Jurkat, Clone E6-1 (cell line): ENCODE measurements at regions not wholly inside any gene's neighbourhood (a gene's known extent, or its start where the extent isn't known, plus 50 kb on each side); places are given as distances from the start of the nearest gene placed in this dataset.
"Not testable (repeated sequence)": the region's sequence is repeated elsewhere in the genome, so short reads cannot be mapped to it uniquely, and the experiment has no call there.

Experiments used
- DNase-seq: peaks from one replicate; pipeline ENCODE4 v3.0.0-alpha.2; 2011; ENCODE audit warnings: low read depth, low spot score
- H3K4me3 ChIP-seq: 2 replicates; pipeline ENCODE4 v1.5.1; 2011; ENCODE audit warnings: mild to moderate bottlenecking, low read length, control low read depth, moderate library complexity

DNA sequence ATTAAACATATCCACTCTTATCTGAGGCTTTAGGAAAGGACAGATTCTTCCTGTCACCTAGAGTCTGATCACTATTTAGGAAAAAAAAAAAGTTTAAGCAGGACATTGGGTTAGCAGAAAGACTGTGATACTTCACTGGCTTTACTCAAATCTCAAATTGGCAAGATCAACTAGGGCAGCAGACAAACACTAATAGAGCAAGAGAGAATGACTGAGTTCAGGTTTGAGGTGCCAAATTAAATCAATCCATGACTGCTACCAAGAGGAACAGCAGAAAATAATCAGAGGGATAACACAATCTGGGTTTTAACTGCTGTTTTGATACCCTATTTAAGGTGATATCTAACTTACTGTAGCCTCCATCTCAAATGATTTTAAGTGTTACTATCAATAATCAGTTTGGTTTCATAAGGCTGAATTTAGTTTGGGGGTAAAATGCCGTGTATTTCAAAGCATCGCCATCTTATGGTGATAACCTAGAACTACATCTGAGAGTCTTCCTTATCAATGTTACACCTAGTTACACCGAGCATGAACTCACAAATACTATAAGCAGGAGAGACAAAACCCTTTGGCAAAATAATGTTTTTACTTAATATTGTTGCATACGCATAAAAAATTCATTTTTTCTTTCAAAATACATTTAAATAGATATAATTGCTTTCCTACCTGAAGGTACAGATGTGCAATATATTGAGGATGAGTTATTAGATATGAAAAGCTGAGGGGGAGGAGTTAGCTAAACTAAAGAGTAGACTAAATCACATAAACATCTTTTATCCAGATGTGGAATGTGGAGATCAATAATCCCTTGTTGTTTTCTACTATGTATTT is 286.4 kb upstream of the CDH12 start:
- DNase-seq: peak; percentile 35
- no peak overlapping the region for H3K4me3 ChIP-seq

DNA sequence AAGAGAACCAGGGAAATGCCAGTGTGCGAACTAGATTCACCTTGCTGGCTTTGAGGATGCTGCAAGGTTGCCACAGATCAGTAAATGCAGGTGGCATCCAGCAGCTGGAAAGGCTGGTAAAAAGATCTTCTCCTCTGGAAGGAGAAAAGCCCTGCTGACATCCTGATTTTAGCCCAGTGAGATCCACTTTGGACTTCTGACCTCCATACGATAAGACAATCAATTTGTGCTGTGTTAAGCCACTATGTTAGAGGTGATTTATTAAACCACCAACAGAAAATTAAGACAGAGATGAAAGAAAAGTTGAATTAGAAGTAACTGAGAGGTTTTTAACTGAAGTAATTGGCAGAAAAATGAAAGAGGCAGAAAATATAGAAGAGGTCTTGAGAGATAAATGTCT is 283.8 kb upstream of the CDH12 start:
- DNase-seq: no peak
- H3K4me3 ChIP-seq: no peak overlapping the region

DNA sequence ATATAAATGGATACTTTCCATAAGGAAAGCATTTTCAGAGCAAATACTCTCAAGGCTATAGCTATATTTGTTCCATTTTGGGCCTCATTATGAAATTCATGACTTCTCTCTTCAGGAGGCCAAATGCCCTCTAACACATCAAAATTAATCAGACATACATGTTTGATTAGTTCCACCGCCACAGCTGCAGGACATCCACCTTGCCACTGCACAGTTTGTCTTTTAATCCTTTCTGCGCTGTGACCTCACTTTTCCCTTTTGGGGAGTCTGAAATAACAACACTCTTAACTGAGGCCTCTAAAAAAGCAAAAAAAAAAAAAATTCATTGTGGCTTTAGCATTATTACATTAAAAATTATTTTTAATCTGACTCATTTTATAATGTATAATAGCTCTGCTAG is 279.1 kb upstream of the CDH12 start:
- H3K4me3 ChIP-seq: no peak overlapping the region
- no peak for DNase-seq

DNA sequence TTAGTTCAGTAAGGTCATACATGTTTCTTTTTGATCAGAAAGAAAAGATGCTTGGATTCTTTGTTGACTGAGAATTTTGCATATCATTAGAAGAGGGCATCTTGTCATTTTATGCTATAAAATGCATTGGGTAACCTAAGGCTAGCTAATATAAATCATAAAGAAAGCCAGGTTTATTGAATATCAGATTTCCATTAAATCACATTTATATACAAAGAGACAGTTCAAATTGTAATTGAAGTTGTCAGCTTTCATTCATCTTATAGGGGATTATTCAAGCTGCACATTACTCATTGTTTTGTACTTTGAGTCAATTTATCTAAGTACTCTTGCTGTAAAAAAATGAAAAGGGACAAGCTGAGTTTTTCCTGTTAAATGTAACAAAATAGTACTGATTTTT is 259.1 kb upstream of the CDH12 start:
- H3K4me3 ChIP-seq: no peak overlapping the region
- no peak for DNase-seq

DNA sequence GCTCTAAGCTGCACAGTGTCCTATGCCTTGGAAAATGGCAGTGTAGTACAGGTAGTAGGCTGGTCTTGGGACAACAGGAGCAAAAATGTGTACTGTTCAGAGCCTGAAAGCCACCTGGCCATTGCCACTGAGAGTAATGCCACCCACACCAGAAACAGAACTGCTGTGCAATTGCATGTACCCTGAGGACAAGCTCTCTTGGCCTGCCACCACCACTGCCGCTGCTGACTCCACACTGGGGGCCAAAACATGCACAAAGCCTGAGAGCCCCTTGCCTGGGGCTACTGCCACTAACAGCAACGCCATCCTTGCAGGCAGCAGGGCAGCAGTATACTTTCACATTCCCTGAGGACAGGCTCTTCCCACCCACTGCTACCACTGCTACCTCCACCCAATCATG is 251.9 kb upstream of the CDH12 start:
- no peak for DNase-seq
- H3K4me3 ChIP-seq: no peak overlapping the region

DNA sequence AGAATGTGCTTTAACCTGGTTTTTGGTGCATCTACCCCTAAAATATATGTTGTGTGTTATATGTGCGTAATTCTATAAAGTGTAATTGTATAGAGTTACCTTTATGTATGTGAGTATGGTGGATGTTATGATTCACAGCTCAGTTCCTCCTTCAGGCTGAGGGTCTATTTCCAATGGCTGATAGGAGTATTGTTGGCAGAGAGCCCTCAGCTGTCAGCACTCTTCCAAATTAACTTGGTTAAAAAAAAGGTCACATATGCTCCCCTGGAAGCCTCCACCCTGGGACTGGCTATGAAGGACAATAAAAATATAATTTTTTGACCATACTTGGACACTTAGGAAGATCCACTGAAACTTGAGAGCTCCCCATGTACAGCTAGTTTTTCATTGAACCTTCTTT is 250.4 kb upstream of the CDH12 start:
- no peak overlapping the region for H3K4me3 ChIP-seq
- DNase-seq: no peak

DNA sequence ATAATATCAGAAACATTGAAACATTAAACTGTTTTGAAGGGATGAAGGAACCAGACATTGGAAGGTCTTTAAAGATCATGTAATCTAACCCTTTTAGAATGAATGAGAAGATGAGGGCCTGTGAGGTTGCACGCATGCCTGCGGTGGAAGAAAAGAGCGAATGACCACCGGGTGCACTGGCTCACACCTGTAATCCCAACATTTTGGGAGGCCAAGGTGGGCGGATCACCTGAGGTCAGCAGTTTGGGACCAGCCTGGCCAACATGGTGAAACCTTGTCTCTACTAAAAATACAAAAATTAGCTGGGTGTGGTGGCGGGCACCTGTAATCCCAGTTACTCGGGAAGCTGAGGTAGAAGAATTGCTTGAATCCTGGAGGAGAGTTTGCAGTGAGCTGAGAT is 242.3 kb upstream of the CDH12 start:
- H3K4me3 ChIP-seq, DNase-seq: not testable (repeated sequence)

DNA sequence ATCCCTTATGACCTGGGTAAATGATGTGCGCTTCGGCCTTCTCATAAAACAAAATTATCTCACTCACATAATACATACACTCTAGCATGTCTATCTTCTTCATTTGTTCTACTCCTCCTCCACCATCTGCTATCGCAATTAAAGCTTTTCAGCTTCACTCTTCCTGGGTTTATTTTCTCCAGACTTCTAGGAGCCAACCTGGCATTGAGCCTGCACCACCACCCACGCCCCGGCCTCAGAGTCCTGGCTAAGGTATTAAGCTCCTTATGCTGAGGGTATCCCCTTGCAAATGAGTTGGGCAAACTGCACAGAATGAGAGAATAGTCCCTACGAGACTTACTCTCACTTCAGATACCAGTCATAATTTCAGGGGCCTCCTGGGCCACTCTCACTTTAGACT is 236.1 kb upstream of the CDH12 start:
- H3K4me3 ChIP-seq: no peak overlapping the region
- DNase-seq: no peak

DNA sequence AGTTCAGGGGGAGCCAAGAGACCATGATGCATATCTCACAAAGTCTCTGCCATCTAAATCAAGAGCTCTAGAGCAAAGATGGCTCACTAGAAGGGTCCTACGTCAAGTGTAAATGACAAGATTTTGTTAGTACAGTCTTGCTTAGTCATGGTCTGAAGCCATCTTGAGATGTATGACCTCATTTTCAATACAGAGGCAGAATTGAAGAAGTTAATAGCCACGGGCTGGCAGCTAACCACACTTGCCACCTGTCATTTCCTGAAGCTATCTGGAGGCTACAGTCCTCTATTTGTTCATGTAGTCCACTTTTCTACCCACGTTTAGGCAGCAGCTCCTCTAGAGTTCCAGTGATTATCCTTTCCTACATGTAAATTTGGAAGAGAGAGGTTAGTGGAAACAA is 231.7 kb upstream of the CDH12 start:
- DNase-seq: peak; percentile 14
- no peak overlapping the region for H3K4me3 ChIP-seq

DNA sequence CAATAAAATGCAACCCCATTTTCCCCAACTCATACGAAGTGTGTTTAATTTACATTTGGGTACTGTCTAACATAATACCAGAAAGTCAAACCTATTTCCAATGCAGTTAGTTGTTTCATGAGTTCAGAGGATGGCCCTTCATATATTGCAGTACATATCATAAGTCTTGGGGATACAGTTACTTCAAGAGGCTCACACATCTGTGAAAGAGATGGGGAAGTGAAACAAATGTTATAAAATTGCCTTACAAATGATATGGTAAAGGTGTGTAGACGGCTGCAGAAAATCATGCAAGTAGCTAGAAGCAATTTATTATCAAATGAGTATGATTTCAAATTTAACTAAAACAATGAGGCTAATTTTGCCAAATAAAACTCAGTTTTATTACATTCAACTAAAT is 219.0 kb upstream of the CDH12 start:
- DNase-seq: no peak
- H3K4me3 ChIP-seq: no peak overlapping the region

DNA sequence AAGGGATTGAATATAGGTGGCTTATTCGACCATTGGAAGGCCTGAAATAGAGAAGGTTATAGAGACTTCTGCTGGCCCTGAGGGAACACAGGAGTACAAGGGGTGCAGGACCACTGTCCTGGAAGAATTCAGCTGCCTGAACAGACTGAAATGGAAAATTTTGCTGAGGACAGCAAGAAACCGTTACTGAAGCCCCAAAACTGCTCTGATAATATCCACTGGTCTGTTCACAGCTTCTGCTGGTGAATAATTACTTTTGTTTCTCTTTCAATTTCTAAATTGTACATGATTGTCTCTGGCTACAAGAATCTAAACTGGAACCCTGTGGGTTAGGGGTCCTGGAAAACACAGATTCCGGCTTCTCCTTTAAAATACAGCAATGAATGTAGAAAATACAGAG is 218.5 kb upstream of the CDH12 start:
- no peak overlapping the region for H3K4me3 ChIP-seq
- no peak for DNase-seq

DNA sequence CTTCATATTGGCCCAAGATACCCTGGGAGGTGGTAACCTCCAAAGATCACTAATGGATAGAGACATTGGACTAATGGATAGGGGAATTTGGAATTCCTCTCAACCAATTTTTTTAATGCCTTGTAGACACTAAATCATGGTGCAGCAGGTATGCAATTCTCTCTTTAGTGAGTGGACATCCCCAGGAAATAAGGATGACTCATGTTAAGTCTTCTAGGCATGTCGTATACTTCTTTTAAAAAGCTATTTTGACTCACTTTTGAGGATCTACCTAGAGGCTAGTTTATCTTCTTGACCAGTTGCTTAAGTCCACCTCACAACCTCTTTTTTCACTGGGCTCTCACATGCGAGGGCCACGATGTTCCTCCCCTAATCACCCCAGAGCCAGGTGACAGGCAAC is 211.6 kb upstream of the CDH12 start:
- no peak for DNase-seq
- no peak overlapping the region for H3K4me3 ChIP-seq

DNA sequence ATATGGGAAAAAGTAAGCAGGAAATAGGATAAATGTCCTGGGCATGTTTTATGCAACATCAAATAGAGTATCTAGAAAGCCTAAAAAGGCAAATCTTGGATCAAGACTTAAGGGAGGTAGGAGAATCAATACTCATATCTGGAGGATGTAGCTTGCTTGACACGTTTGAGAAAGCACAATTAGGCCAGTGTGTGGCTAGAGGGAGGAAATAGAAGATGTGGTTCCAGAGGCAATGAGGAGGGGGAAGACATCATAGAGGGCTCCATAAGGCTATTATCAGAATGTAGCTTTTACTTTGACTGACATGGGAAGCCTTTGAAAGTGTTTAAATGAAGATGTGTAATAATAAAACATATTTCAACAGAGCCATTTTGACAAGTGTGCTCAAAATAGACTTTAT is 200.7 kb upstream of the CDH12 start:
- DNase-seq: no peak

DNA sequence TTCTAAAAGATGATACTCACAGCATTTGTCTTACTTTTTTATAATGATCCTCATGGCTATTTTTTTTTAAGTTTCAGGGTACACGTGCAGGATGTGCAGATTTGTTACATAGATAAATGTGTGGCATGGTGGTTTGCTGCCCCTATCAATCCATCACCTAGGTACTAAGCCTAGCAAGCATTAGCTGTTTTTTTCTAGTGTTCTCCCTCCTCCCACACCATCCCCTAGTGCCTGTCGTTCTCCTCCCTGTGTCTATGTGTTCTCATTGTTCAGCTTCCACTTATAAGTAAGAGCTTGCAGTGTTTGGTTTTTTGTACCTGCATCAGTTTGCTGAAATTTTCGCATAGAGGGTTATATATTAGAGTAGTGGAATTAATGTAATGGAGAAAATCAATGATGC is 189.1 kb upstream of the CDH12 start:
- no peak for DNase-seq
- no peak overlapping the region for H3K4me3 ChIP-seq

More for the DNA sequence above, 200.7 kb upstream of the CDH12 start:
- H3K4me3 ChIP-seq: no peak overlapping the region

DNA sequence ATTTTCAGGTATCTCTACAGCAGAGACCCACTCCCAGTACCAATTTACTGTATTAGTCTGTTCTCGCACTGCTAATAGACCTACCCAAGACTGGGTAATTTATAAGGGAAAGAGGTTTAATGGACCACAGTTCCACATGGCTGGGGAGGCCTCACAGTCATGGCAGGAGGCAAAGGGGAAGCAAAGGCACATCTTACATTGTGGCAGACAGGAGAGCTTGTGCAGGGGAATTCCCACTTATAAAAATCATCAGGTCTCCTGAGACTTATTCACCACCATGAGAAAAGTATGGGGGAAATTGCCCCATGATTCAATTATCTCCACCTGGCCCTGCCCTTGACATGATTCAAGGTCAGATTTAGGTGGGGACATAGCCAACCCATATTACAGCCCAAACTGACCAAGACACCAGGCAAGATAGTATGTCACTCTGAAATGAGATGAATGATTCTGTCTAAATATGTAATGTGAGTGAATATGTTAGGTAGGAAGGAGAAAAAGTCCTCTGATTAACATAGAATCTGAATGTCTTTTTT is 182.5 kb upstream of the CDH12 start:
- no peak overlapping the region for H3K4me3 ChIP-seq
- DNase-seq: no peak

DNA sequence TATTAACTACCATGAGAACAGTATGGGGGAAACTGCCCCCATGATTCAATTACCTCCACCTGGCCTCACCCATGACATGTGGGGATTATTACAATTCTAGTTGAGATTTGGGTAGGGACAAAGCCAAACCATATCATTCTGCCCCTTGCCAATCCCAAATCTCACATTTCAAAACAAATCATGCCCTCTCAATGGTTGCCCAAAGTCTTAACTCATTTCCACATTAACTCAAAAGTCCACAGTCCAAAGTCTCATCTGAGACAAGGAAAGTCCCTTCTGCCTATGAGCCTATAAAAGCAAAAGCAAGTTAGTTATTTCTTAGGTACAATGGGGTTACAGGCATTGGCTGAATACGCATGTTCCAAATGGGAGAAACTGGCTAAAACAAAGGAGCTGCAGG is 180.7 kb upstream of the CDH12 start:
- no peak for DNase-seq
- H3K4me3 ChIP-seq: no peak overlapping the region

DNA sequence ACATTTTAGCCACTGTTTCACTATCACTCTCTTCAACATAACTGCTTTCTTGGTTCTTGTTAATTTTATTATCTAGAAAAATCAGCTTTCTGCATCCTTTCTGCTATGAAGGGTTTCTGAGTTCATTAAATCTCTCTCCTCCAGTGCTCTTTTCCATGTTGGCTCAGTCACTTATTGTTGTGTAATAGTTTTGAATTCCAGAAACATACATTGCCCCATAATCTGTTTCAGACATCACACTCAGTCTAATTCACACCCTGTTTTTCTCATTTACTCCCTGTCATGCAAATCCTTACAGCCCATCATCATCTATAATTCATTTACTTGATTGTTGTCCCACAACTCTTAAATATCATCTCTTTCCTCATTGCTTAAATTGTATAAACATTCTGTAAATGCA is 176.1 kb upstream of the CDH12 start:
- no peak for DNase-seq
- H3K4me3 ChIP-seq: no peak overlapping the region

DNA sequence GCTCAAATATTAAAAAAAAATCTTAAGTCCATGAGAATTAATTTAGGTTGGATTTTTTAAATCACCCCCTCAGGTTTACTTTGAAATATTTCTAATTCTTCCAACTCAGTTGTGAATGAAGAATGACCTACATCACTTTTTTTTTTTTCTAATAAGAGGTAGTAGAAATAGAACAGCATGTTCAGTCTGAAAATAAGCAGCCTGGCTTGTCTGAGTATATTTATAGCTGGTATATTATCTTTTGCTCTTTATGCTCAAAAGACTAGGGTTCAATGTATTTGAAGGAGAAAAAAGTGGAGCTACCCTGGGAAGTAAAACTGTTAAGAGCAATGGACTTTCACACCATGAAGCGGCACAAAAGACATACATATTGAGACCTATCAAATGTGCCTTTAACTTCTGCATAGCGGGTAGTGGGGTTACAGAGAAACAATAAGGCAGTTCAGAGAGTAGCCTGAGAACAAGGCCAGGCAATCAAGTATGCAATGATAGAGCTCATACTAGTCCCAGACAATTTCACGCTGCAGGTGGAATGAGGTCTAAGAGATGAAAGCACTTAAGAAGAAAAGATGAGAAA is 175.4 kb upstream of the CDH12 start:
- H3K4me3 ChIP-seq: no peak overlapping the region
- DNase-seq: no peak

DNA sequence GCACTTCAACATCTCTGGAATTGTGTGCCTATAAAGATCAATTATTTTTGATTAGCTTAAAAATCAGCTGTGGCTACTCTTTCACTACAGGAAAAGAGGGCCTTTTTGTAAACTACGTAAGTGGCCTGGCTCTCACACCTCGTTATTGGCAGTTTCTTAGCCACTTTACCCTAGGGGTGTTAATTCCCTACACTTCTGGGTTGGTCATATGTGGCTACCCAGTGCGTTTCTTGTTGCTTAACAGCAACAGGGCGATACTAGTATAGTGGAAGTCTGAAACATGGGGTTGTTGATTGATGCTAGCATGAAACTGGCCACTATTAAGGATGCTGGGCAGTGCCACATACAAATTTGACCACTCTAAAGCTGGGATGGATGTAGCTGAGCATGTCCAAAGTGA is 174.7 kb upstream of the CDH12 start:
- no peak overlapping the region for H3K4me3 ChIP-seq
- no peak for DNase-seq

DNA sequence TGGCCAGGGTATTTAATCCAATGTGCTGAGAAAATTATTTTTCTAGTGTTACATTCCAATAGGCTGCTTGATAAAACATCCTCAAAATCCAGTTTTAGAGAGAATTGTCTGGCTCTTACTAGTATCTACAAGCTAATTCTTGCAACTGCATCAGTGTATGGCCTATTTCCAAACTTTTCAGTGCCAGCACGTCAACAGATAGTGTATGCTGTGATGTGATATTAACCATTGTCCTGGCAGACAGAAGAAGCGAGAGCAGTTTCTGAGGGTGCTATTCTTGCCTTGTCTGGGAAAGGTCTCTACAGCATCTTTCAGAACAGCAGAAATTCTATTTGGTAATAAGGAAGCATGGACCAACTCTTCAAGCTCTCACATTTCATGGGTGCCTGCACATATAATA is 174.2 kb upstream of the CDH12 start:
- DNase-seq: no peak

More for the DNA sequence above, 174.2 kb upstream of the CDH12 start:
- no peak overlapping the region for H3K4me3 ChIP-seq
